Breast epithelium (tissue), 3 donors: ENCODE measurements at regions not wholly inside any gene's neighbourhood (a gene's known extent, or its start where the extent isn't known, plus 50 kb on each side); places are given as distances from the start of the nearest gene placed in this dataset.

Experiments
- CTCF ChIP-seq, 3 donors: fragments of 450-650 bp; IDR thresholded peaks; one replicate each; pipeline ENCODE4 v1.5.1; 2016 to 2017; ENCODE audit warnings: antibody characterized with exemption in 3 of 3, mild to moderate bottlenecking in 3 of 3, moderate library complexity in 3 of 3
- POLR2A ChIP-seq: fragments of 450-650 bp; IDR thresholded peaks from one replicate; pipeline ENCODE4 v1.6.1; 2016; ENCODE audit warnings: antibody characterized with exemption, mild to moderate bottlenecking, moderate library complexity
- POLR2AphosphoS5 ChIP-seq, 3 donors: sonication (generic); formaldehyde crosslinking; IDR thresholded peaks; one replicate each; pipeline ENCODE4 v1.6.1; 2017; ENCODE audit warnings: antibody characterized with exemption in 3 of 3

- TF ChIP-seq CTCF (IDR thresholded peaks at IDR 0.05) (no peak), POLR2A (no peak), POLR2AphosphoS5 (IDR thresholded peaks at IDR 0.05) (no peak)
These were observed 599.0 kb downstream of the NUP35 start for GRCh38 chr2:183723278-183723677.
